Activated naive CD4-positive, alpha-beta T cell treated with anti-CD3 and anti-CD28 coated beads, Interleukin-2, amount 10 ng/mL, durations not matched to agents 7 days and 5 days (primary cell): ENCODE measurements at regions not wholly inside any gene's neighbourhood (a gene's known extent, or its start where the extent isn't known, plus 50 kb on each side); places are given as distances from the start of the nearest gene placed in this dataset.
"Not testable (repeated sequence)": the region's sequence is repeated elsewhere in the genome, so short reads cannot be mapped to it uniquely, and the experiment has no call there.

Source experiments
- CTCF ChIA-PET: fragments of 350-600 bp; sonication (Branson Sonifier 250); formaldehyde crosslinking; loops from one replicate; lab custom pipeline; 2021; ENCODE audit warnings: antibody characterized with exemption; lab: Charles Lee
- DNase-seq: peaks from one replicate; pipeline ENCODE4 v3.0.0-alpha.2; 2020
- H3K27ac Mint-ChIP-seq: one replicate; pipeline ENCODE4 v1.8.0; 2021; ENCODE audit warnings: mild to moderate bottlenecking, moderate library complexity, mixed read lengths
- H3K27me3 Mint-ChIP-seq: one replicate; pipeline ENCODE4 v1.8.0; 2021; ENCODE audit warnings: mild to moderate bottlenecking, mixed read lengths
- H3K36me3 Mint-ChIP-seq: one replicate; pipeline ENCODE4 v1.8.0; 2021; ENCODE audit warnings: mixed read lengths
- H3K4me1 Mint-ChIP-seq: one replicate; pipeline ENCODE4 v1.8.0; 2021; ENCODE audit warnings: mixed read lengths
- H3K4me3 Mint-ChIP-seq: one replicate; pipeline ENCODE4 v1.8.0; 2021; ENCODE audit warnings: mild to moderate bottlenecking, moderate library complexity, mixed read lengths
- H3K9me3 Mint-ChIP-seq: one replicate; pipeline ENCODE4 v1.8.0; 2021; ENCODE audit warnings: mixed read lengths

DNA sequence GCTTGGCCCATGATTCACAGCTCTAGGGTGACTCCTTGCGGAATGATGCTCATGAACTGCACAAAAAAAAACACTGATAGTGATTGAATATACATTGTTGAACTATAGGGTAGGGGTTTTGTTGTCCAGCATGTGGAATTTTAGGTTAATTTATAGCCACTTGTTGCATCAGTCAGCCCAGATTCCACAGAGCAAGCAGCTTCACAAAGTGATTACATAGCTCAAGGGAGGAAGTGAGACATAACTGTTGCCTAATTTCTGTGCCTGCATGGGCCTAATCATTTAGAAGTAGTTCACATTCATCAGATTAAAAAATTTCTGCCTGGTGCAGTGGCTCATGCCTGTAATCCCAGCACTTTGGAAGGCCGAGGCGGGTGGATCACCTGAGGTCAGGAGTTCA lies 142.2 kb upstream of the ZNF722 start:
- H3K4me3 Mint-ChIP-seq, CTCF ChIA-PET, H3K27me3 Mint-ChIP-seq, H3K36me3 Mint-ChIP-seq, H3K4me1 Mint-ChIP-seq, DNase-seq, H3K27ac Mint-ChIP-seq: not testable (repeated sequence)
- peaks cover 33% of the 10 kb centered on the region for H3K9me3 Mint-ChIP-seq

GRCh38 chr7:63867127-63867526 lies 131.5 kb upstream of the ZNF722 start:
- H3K36me3 Mint-ChIP-seq: no peaks in the 10 kb centered on the region
- H3K27ac Mint-ChIP-seq: no peak overlapping the region
- H3K9me3 Mint-ChIP-seq: peaks cover 39% of the 10 kb centered on the region
- no peaks in the 10 kb centered on the region for H3K27me3 Mint-ChIP-seq
- H3K4me3 Mint-ChIP-seq: no peak overlapping the region
- CTCF ChIA-PET: no interaction called here
- DNase-seq: no peak
- no peaks in the 10 kb centered on the region for H3K4me1 Mint-ChIP-seq

DNA sequence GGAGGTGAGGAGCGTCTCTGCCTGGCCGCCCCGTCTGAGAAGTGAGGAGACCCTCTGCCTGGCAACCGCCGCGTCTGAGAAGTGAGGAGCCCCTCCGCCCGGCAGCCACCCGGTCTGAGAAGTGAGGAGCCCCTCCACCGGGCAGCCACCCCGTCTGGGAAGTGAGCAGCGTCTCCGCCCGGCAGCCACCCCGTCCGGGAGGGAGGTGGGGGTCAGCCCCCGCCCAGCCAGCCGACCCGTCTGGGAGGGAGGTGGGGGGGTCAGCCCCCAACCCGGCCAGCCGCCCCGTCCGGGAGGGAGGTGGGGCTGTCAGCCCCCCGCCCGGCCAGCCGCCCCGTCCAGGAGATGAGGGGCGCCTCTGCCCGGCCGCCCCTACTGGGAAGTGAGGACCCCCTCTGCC lies 124.4 kb upstream of the ZNF722 start:
- H3K27ac Mint-ChIP-seq, CTCF ChIA-PET, H3K4me3 Mint-ChIP-seq, H3K36me3 Mint-ChIP-seq, H3K27me3 Mint-ChIP-seq, H3K4me1 Mint-ChIP-seq, DNase-seq: not testable (repeated sequence)
- H3K9me3 Mint-ChIP-seq: peaks cover 40% of the 10 kb centered on the region

DNA sequence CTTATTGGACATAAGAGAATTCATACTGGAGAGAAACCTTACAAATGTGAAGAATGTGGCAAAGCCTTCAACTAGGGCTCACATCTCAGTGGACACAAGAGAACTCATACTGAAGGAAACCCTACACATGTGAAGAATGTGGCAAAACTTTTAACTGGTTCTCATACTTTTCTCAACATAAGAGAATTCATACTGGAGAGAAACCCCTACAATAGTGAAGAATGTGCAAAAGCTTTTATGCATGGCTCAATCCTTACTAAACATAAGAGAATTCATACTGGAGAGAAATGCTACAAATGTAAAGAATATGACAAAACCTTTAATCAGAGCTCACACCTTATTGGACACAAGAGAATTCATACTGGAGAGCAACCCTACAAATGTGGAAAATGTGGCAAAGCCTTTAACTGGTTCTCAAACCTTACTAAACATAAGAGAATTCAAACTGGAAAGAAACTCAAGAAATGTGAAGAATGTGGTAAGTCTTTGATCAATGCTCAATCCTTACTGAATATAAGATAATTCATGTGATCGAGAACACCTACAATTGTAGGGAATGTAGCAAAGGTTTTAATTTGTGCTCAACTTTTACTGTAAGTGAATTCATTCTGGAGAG lies 121.8 kb upstream of the ZNF722 start:
- H3K9me3 Mint-ChIP-seq: peaks cover 55% of the 10 kb centered on the region
- no peaks in the 10 kb centered on the region for H3K4me1 Mint-ChIP-seq
- no peak for DNase-seq
- no peaks in the 10 kb centered on the region for H3K27me3 Mint-ChIP-seq
- H3K27ac Mint-ChIP-seq: no peak overlapping the region
- CTCF ChIA-PET: no interaction called here
- peaks cover 3% of the 10 kb centered on the region for H3K36me3 Mint-ChIP-seq
- no peak overlapping the region for H3K4me3 Mint-ChIP-seq

GRCh38 chr7:63887031-63887430 lies 111.6 kb upstream of the ZNF722 start:
- H3K4me3 Mint-ChIP-seq: no peak overlapping the region
- H3K36me3 Mint-ChIP-seq: peaks cover 1% of the 10 kb centered on the region
- no peak for DNase-seq
- CTCF ChIA-PET: no interaction called here
- H3K4me1 Mint-ChIP-seq: no peaks in the 10 kb centered on the region
- H3K27ac Mint-ChIP-seq: no peak overlapping the region
- no peaks in the 10 kb centered on the region for H3K27me3 Mint-ChIP-seq
- H3K9me3 Mint-ChIP-seq: peaks cover 48% of the 10 kb centered on the region

DNA sequence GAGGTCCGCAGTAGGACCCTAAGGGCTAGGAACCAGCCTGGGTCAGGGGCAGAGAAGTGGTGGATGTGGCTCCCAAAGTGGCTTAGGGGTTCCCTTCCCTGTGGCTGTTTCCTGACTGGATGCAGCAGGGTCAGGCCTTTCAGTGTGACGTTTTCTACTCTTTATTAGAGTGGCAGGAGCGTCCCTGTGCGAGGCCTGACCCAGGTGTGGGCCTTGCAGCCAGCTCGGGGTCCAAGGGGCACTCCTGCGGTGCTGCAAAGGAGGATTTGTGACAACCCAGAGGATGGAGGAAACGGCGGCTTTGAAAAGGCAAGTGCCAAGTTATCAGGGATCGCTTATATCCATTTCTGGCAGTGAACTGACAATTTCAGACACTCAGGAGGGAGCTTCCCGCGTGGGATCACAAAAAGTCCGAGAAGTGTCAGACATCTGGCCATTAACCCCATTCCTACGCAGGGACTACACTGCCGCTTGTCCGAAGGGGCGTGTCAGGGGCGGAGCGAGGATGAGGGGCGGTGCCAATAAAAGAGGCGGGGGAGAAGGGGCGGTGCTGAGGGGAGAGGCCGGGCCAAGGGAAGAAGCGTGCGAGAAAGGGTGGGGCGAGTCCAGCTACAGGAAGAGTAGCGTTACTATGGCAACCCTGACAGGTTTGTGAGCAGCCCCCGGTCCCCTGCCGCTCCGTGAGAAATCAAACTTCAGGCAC lies 98.8 kb upstream of the ZNF722 start:
- peaks cover 39% of the 10 kb centered on the region for H3K9me3 Mint-ChIP-seq
- DNase-seq: peak; percentile 76
- no peaks in the 10 kb centered on the region for H3K27me3 Mint-ChIP-seq
- H3K36me3 Mint-ChIP-seq: peaks cover 10% of the 10 kb centered on the region
- H3K4me1 Mint-ChIP-seq: peaks cover 18% of the 10 kb centered on the region
- peak overlapping the region; percentile 91 for H3K4me3 Mint-ChIP-seq
- CTCF ChIA-PET: interaction anchor here (0.6 to 0.7 kb wide), 2 partner anchors 42 to 495 kb away, joined by 3 read pairs; no protein-coding TSS in a partner anchor
- H3K27ac Mint-ChIP-seq: peak overlapping the region; percentile 74

- Mint-ChIP-seq H3K4me1 (peaks cover 18% of the 10 kb centered on the region), H3K9me3 (peaks cover 39% of the 10 kb centered on the region), H3K4me3 (peak overlapping the region; percentile 91), H3K27me3 (no peaks in the 10 kb centered on the region), H3K36me3 (peaks cover 12% of the 10 kb centered on the region), H3K27ac (peak overlapping the region; percentile 74)
- DNase-seq: peak; percentile 94
- CTCF ChIA-PET: interaction anchor here (0.7 kb wide), 1 partner anchor 41 kb away, joined by 3 read pairs; no protein-coding TSS in a partner anchor
Observed at GRCh38 chr7:63900394-63901203, 98.0 kb upstream of the ZNF722 start.

GRCh38 chr7:63901204-63901506 lies 97.5 kb upstream of the ZNF722 start:
- CTCF ChIA-PET: interaction anchor here (0.6 kb wide), 1 partner anchor 725 kb away, joined by 3 read pairs; no protein-coding TSS in a partner anchor

DNA sequence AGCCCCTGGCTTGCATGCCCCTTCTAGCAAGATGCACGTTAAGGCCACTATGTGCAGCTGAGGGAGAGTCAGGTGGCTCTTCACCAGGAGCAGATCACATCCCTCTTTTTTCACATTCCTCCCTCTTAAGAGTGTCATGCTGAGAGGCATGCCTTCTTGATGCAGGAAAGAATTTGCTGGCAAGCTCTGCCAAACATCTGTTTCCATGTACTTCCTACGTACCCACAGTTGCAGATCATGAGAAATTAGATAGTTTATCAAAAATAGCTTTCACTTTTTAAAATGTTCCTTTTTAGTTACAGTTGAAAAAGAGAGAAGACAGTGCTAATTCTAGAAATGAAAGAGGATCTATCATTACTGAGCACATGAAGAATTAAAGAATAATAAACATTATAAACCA lies 79.7 kb upstream of the ZNF722 start:
- no peak overlapping the region for H3K4me3 Mint-ChIP-seq
- no peaks in the 10 kb centered on the region for H3K27me3 Mint-ChIP-seq
- CTCF ChIA-PET: no interaction called here
- H3K9me3 Mint-ChIP-seq: peaks cover 30% of the 10 kb centered on the region
- H3K36me3 Mint-ChIP-seq: peaks cover 6% of the 10 kb centered on the region
- H3K4me1 Mint-ChIP-seq: peaks cover 2% of the 10 kb centered on the region
- DNase-seq: no peak
- H3K27ac Mint-ChIP-seq: no peak overlapping the region

More at GRCh38 chr7:63901204-63901506, 97.5 kb upstream of the ZNF722 start:
- H3K9me3 Mint-ChIP-seq: peaks cover 41% of the 10 kb centered on the region
- H3K27me3 Mint-ChIP-seq, H3K27ac Mint-ChIP-seq, DNase-seq: not testable (repeated sequence)
- H3K4me3 Mint-ChIP-seq: peak overlapping the region; percentile 91
- H3K36me3 Mint-ChIP-seq: peaks cover 14% of the 10 kb centered on the region
- peaks cover 18% of the 10 kb centered on the region for H3K4me1 Mint-ChIP-seq

GRCh38 chr7:63925262-63925625 lies 73.4 kb upstream of the ZNF722 start:
- Mint-ChIP-seq H3K4me1 (peaks cover 23% of the 10 kb centered on the region), H3K4me3 (peak overlapping the region; percentile 95), H3K27me3 (no peaks in the 10 kb centered on the region), H3K36me3 (peaks cover 12% of the 10 kb centered on the region), H3K27ac (peak overlapping the region; percentile 97), H3K9me3 (peaks cover 40% of the 10 kb centered on the region)
- no peak for DNase-seq
- CTCF ChIA-PET: interaction anchor here (1.0 kb wide), 1 partner anchor 382 kb away, joined by 3 read pairs; no protein-coding TSS in a partner anchor

DNA sequence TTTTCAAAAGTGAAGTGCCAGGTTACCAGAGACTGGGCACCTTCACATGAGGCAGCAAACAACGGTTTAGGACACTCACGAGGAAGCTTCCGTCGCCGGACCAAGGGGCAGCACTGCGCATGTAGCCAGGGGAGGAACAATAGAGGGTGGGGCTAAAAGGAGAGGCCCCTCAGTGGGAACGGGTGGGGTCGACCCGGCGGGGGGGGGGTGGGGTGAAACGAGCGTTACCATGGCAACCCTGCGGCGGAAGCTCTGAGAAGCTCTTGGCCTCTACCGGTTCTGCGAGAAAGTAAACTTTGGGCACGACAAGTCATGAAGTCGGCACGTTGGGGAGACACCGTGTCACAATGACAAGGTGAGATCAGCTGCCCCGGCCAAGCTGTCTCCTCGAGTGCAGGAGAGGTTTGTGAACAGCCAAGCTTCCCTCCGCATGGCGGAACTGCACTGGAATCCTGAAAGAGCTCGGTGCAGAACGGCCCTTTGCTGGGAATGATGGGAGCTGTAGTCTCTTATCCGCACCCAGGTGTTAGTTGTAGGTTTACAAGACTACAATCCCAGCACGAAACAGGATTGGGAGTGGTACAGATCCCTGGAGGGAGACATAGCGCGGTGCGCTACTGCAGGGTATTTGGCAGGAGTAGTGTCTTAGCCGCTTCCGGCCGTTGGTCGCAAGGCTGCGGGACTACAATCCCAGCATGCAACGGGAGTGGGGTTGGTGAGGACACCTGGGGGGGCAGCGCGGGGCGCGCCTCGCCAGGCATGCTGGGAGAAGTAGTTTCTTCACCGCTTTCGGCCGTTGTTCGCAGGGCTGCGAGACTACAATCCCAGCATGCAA lies 72.8 kb upstream of the ZNF722 start:
- H3K36me3 Mint-ChIP-seq: peaks cover 12% of the 10 kb centered on the region
- CTCF ChIA-PET: interaction anchor here (1.0 kb wide), 1 partner anchor 381 kb away, joined by 3 read pairs; no protein-coding TSS in a partner anchor
- peak; percentile 96 for DNase-seq
- H3K9me3 Mint-ChIP-seq: peaks cover 42% of the 10 kb centered on the region
- peak overlapping the region; percentile 97 for H3K27ac Mint-ChIP-seq
- peaks cover 23% of the 10 kb centered on the region for H3K4me1 Mint-ChIP-seq
- H3K27me3 Mint-ChIP-seq: no peaks in the 10 kb centered on the region
- peak overlapping the region; percentile 95 for H3K4me3 Mint-ChIP-seq

- CTCF ChIA-PET: no interaction called here
- Mint-ChIP-seq H3K27ac (no peak overlapping the region), H3K36me3 (peaks cover 8% of the 10 kb centered on the region), H3K4me1 (peaks cover 21% of the 10 kb centered on the region), H3K27me3 (no peaks in the 10 kb centered on the region), H3K4me3 (peak overlapping the region; percentile 95), H3K9me3 (peaks cover 39% of the 10 kb centered on the region)
- no peak for DNase-seq
Observed at GRCh38 chr7:63927261-63927660, 71.4 kb upstream of the ZNF722 start.

DNA sequence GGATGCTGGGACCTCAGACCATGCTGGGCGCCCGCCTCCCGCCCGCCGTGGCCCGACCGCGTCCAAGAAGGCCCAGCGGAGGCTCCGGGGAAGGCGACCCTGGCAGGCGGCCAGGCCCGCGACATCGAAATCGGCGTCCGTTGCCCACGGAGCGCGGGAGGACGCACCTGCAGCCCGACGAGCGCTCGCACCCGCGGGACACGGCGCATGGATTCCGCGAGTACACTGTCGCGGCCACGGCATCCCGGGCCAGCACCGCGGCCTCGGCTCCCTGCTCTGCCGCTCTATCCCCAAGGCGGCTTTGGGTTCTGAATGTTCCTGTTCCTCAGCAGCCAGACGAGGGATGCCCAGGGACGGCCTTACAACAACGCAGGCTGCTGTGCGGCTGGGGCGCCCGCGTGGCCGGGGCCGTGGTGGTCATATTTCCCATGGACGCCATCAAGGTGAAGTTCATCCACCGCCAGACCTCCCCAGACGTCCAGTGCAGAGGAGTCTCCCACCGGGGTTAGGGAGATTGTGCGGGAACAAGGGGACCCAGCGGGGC lies 67.5 kb upstream of the ZNF722 start:
- CTCF ChIA-PET: no interaction called here
- H3K36me3 Mint-ChIP-seq: peaks cover 1% of the 10 kb centered on the region
- H3K27ac Mint-ChIP-seq: no peak overlapping the region
- DNase-seq: no peak
- no peak overlapping the region for H3K4me3 Mint-ChIP-seq
- H3K4me1 Mint-ChIP-seq: peaks cover 7% of the 10 kb centered on the region
- peaks cover 32% of the 10 kb centered on the region for H3K9me3 Mint-ChIP-seq
- no peaks in the 10 kb centered on the region for H3K27me3 Mint-ChIP-seq
